Coronary artery (tissue), 2 donors: ENCODE measurements at regions not wholly inside any gene's neighbourhood (a gene's known extent, or its start where the extent isn't known, plus 50 kb on each side); places are given as distances from the start of the nearest gene placed in this dataset.

Source experiments
- DNase-seq: peaks from one replicate; pipeline ENCODE4 v3.0.0-alpha.2; 2017; ENCODE audit warnings: low spot score
- H3K27ac ChIP-seq, 2 donors: fragments of 200-600 bp; sonication (generic); one replicate each; pipeline ENCODE4 v1.5.1; 2016 to 2019
- H3K4me3 ChIP-seq: fragments of 200-600 bp; sonication (generic); 2 replicates; pipeline ENCODE4 v1.5.1; 2016; ENCODE audit warnings: mild to moderate bottlenecking, moderate library complexity
- CTCF ChIP-seq: fragments of 200-600 bp; sonication (generic); IDR thresholded peaks from one replicate; pipeline ENCODE4 v1.5.1; 2019; ENCODE audit warnings: antibody characterized with exemption

DNA sequence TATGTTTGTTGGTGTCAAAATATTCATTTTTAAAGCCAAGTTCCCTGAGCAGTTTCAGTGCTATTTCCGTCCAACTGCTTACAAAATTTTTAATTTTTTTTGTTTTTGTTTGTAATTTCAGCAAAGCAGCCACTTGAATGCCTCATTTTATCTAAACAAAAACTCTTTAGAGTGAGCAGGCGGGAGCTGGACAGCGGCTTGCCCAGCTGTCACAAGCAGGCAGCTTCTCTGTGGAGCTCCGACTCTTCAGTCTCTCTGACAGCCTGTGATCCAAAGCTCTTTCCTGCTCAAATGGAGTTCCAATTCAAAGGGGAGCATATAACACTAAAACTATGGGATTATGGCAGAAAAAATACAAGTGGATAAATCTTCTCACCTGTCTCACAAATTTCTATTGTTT, 618.3 kb upstream of the PCDH20 start:
- no peak for DNase-seq
- no peak for TF ChIP-seq CTCF
- Histone ChIP-seq H3K4me3 (no peak overlapping the region), H3K27ac (no peak overlapping the region)

- no peak for TF ChIP-seq CTCF
- H3K27ac ChIP-seq = no peak overlapping the region
- DNase-seq = no peak
- no peak overlapping the region for H3K4me3 ChIP-seq
Measured at GRCh38 chr13:62022369-62022768, 606.7 kb upstream of the PCDH20 start.

GRCh38 chr13:62019858-62020257, 604.2 kb upstream of the PCDH20 start:
- Histone ChIP-seq H3K27ac (no peak overlapping the region), H3K4me3 (no peak overlapping the region)
- DNase-seq = no peak
- TF ChIP-seq CTCF = no peak

DNA sequence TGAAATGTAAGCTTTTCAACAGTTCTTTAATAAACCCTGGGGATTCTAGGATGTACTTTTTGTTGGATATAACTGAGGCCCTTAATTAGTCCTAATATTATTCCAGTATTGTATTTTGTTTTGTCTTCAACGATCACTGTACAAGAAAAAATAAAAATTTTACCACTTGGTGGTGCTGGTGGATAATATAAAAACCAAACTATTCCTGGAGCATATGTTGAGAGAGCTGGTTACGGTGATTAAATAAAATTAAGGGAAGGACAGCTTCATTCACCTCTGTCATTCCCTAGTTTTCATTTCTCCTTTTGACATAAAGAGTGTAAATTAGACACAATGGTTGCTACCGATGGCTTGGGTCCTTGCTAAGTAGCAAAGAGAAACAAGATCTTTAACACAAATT, 598.6 kb upstream of the PCDH20 start:
- no peak for DNase-seq

DNA sequence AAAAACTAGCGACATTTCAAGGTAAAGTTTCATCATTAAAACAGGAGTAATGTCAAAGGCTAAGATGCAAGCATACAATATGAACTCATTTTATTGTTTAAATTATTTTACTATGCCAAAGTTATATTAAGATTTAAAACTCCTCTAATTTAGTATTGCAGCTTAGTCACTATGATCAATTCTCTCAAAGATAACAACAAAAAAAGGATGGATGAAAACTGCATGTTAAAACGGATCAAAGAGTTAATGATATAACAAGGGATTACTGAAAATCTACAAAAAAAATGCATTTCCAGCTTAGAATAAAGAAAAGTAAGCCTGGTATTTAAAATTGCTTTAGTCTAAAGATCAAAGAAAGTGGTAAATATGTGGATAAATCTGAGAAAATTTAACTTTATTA, 587.8 kb upstream of the PCDH20 start:
- no peak for TF ChIP-seq CTCF
- no peak overlapping the region for H3K27ac ChIP-seq
- H3K4me3 ChIP-seq = no peak overlapping the region
- DNase-seq = no peak

More for the DNA sequence above, 598.6 kb upstream of the PCDH20 start:
- H3K4me3 ChIP-seq = peak overlapping the region; percentile 10
- no peak for TF ChIP-seq CTCF
- no peak overlapping the region for H3K27ac ChIP-seq

DNA sequence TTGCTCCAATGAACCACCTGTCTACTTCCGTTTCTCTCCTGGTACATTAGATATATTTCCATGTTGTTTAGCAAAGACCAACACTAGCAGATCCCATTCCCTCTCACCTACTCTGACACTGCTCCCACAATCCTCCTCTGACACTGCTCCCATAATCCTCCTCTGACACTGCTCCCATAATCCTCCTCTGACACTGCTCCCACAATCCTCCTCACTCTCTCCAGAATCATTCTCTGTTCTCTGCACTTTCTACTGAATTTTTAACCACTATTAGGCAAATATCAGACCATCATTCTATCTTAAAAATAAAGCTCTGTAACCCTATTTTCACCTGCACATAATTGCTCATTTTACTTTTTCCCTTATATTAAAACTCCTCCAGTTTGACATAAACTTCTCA, 578.5 kb upstream of the PCDH20 start:
- H3K4me3 ChIP-seq = no peak overlapping the region
- TF ChIP-seq CTCF = no peak
- no peak overlapping the region for H3K27ac ChIP-seq

GRCh38 chr13:61989978-61990377, 574.3 kb upstream of the PCDH20 start:
- Histone ChIP-seq H3K27ac (no peak overlapping the region), H3K4me3 (no peak overlapping the region)
- no peak for TF ChIP-seq CTCF
- no peak for DNase-seq

More for the DNA sequence above, 578.5 kb upstream of the PCDH20 start:
- DNase-seq = no peak
